ENCODE measurements at regions not wholly inside any gene's neighbourhood (a gene's known extent, or its start where the extent isn't known, plus 50 kb on each side); places are given as distances from the start of the nearest gene placed in this dataset.

GRCh38 chr3:158912188-158912587 is 110.3 kb downstream of the MFSD1 start:
- Histone ChIP-seq H3K4me2 (ENCODE audit: extremely low read depth, insufficient read depth, low read length) (no peak overlapping the region), H4K20me1 (ENCODE audit: control insufficient read depth, extremely low read depth, insufficient read depth, low read length) (no peaks in the 10 kb centered on the region), H3K79me2 (ENCODE audit: control insufficient read depth, insufficient read depth, low read length) (no peaks in the 10 kb centered on the region), H3K4me1 (ENCODE audit: control insufficient read depth, extremely low read depth, insufficient read depth, low read length) (no peaks in the 10 kb centered on the region), H2AFZ (ENCODE audit: low read length) (no peak overlapping the region), H3K27ac (ENCODE audit: insufficient read depth, low read length) (no peak overlapping the region), H3K9ac (ENCODE audit: insufficient read depth, low read length) (no peak overlapping the region), H3K4me3 (replicated peaks in 1 of 4; ENCODE audit: control extremely low read depth in 1 of 4, insufficient read depth in 1 of 4, low read depth in 3 of 4, low read length in 4 of 4) (no peak overlapping the region), H3K9me3 (ENCODE audit: control insufficient read depth, insufficient read depth, low read depth, low read length) (no peaks in the 10 kb centered on the region), H3K36me3 (ENCODE audit: control insufficient read depth, insufficient read depth, low read length) (no peaks in the 10 kb centered on the region), H3K27me3 (ENCODE audit: control insufficient read depth, insufficient read depth, low read length) (no peaks in the 10 kb centered on the region)
- no peak for DNase-seq (ENCODE audit: low read depth in 2 of 2)
- TF ChIP-seq CTCF (conservative IDR thresholded peaks at IDR 0.05 in 1 of 2, IDR thresholded peaks at IDR 0.05 in 1 of 2; ENCODE audit: low read depth in 1 of 2, low read length in 2 of 2): no peak
- no peak for TF ChIP-seq EZH2 (IDR thresholded peaks at IDR 0.05; ENCODE audit: low read length, missing control alignments)

GRCh38 chr3:158912621-158913020 is 110.8 kb downstream of the MFSD1 start:
- TF ChIP-seq CTCF (conservative IDR thresholded peaks at IDR 0.05 in 1 of 2, IDR thresholded peaks at IDR 0.05 in 1 of 2; ENCODE audit: low read depth in 1 of 2, low read length in 2 of 2) (no peak), EZH2 (IDR thresholded peaks at IDR 0.05; ENCODE audit: low read length, missing control alignments) (no peak)
- no peak overlapping the region for H2AFZ ChIP-seq (ENCODE audit: low read length)
- no peak overlapping the region for H3K27ac ChIP-seq (ENCODE audit: insufficient read depth, low read length)
- no peaks in the 10 kb centered on the region for H3K79me2 ChIP-seq (ENCODE audit: control insufficient read depth, insufficient read depth, low read length)
- H3K36me3 ChIP-seq (ENCODE audit: control insufficient read depth, insufficient read depth, low read length): no peaks in the 10 kb centered on the region
- no peaks in the 10 kb centered on the region for H4K20me1 ChIP-seq (ENCODE audit: control insufficient read depth, extremely low read depth, insufficient read depth, low read length)
- no peak overlapping the region for H3K4me2 ChIP-seq (ENCODE audit: extremely low read depth, insufficient read depth, low read length)
- no peak overlapping the region for H3K9ac ChIP-seq (ENCODE audit: insufficient read depth, low read length)
- H3K9me3 ChIP-seq (ENCODE audit: control insufficient read depth, insufficient read depth, low read depth, low read length): no peaks in the 10 kb centered on the region
- H3K4me1 ChIP-seq (ENCODE audit: control insufficient read depth, extremely low read depth, insufficient read depth, low read length): no peaks in the 10 kb centered on the region
- DNase-seq (ENCODE audit: low read depth in 2 of 2): peak in 1 of 2 donors; percentile 2
- H3K4me3 ChIP-seq (replicated peaks in 1 of 4; ENCODE audit: control extremely low read depth in 1 of 4, insufficient read depth in 1 of 4, low read depth in 3 of 4, low read length in 4 of 4): no peak overlapping the region
- H3K27me3 ChIP-seq (ENCODE audit: control insufficient read depth, insufficient read depth, low read length): no peaks in the 10 kb centered on the region

- H3K9ac ChIP-seq (ENCODE audit: insufficient read depth, low read length): no peak overlapping the region
- H3K79me2 ChIP-seq (ENCODE audit: control insufficient read depth, insufficient read depth, low read length): no peaks in the 10 kb centered on the region
- DNase-seq (ENCODE audit: low read depth in 2 of 2): no peak
- no peaks in the 10 kb centered on the region for H3K27me3 ChIP-seq (ENCODE audit: control insufficient read depth, insufficient read depth, low read length)
- H3K9me3 ChIP-seq (ENCODE audit: control insufficient read depth, insufficient read depth, low read depth, low read length): no peaks in the 10 kb centered on the region
- no peak for TF ChIP-seq EZH2 (IDR thresholded peaks at IDR 0.05; ENCODE audit: low read length, missing control alignments)
- TF ChIP-seq CTCF (conservative IDR thresholded peaks at IDR 0.05 in 1 of 2, IDR thresholded peaks at IDR 0.05 in 1 of 2; ENCODE audit: low read depth in 1 of 2, low read length in 2 of 2): no peak
- no peaks in the 10 kb centered on the region for H3K36me3 ChIP-seq (ENCODE audit: control insufficient read depth, insufficient read depth, low read length)
- no peaks in the 10 kb centered on the region for H3K4me1 ChIP-seq (ENCODE audit: control insufficient read depth, extremely low read depth, insufficient read depth, low read length)
- no peaks in the 10 kb centered on the region for H4K20me1 ChIP-seq (ENCODE audit: control insufficient read depth, extremely low read depth, insufficient read depth, low read length)
- no peak overlapping the region for H2AFZ ChIP-seq (ENCODE audit: low read length)
- H3K27ac ChIP-seq (ENCODE audit: insufficient read depth, low read length): no peak overlapping the region
- H3K4me3 ChIP-seq (replicated peaks in 1 of 4; ENCODE audit: control extremely low read depth in 1 of 4, insufficient read depth in 1 of 4, low read depth in 3 of 4, low read length in 4 of 4): no peak overlapping the region
- no peak overlapping the region for H3K4me2 ChIP-seq (ENCODE audit: extremely low read depth, insufficient read depth, low read length)
These were observed 114.3 kb downstream of the MFSD1 start for GRCh38 chr3:158916111-158916510.
